GM21390 (cell line): ENCODE measurements at regions not wholly inside any gene's neighbourhood (a gene's known extent, or its start where the extent isn't known, plus 50 kb on each side); places are given as distances from the start of the nearest gene placed in this dataset.
"Not testable (repeated sequence)": the region's sequence is repeated elsewhere in the genome, so short reads cannot be mapped to it uniquely, and the experiment has no call there.

ENCODE experiments used
- ATAC-seq: cut with Tn5 transposase; IDR thresholded peaks from one replicate; pipeline ENCODE4 v1.9.1; 2021; ENCODE audit not compliant: unreplicated experiment

DNA sequence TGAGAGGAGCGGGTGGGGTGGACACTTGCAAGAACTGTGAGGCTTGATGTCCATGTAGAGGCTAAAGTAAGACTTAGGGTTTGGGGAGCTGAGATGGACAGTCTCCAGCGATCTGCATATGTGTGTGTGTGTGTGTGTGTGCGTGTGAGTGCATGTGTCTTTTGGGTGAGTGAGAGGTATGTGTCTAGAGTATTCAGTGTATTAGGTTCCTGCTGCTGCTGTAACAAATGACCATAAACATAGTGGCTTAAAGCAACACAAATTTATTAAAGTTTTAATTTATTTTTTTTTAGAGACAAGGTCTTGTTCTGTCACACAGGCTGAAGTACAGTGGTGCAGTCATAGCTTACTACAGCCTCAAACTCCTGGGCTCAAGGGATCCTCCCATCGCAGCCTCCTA lies 155.4 kb upstream of the SPRED2 start:
- no peak for ATAC-seq

DNA sequence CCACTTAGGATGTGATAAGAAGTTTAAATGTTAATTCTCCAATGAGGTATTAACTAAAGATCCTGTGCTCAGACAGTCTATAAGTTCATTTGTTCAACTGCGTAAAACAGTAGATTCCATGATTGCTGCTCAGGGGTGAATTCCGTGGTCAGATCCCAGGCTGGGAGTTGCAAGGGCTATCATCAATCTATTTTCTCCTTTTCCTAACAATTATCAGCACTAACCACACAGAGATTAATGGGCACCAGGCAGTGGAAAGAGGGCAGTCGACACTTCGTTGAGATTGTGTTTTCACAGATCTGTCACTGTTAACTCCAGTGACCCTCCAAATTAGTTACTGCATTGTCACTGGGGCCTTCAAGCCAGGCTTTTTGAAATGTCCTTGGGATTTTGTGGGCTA lies 154.1 kb upstream of the SPRED2 start:
- ATAC-seq = no peak

DNA sequence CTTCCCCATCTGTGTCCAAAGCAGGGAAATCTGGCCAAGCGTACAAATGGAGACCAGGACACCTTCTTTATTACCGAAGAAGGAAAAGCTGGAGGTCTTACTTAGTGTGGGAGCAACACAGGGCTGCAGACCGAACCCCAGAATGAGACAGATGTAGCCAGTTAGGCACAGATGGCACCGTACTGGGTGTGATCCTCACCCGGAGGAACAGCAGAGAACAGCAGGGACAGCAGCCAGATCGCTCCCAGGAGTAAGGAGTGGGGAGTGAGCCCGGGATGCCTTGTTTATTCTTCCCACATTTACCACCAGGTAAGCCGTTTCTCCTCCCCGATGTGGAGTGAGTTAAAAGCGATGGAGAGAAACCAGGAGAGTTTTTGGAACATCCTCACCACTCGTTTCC lies 150.7 kb upstream of the SPRED2 start:
- no peak for ATAC-seq

DNA sequence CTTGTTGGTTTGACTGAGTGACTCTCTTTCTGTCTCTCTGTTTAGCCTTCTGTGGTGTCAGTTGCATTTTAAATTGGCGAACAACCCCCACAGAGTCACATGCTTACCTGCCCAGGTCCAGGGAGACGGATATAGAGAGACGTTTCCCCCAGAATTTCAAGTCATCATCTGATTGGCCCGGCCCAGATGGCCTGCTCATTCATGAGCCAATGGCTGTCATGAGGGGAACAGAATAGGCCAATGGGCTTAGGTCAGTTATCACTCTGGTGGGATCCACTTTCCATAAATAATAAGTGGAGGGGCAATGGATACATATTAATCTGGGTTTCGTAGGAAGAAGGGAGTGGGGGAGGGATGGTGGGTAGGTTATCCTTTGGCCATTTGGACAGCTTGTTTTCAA lies 150.0 kb upstream of the SPRED2 start:
- no peak for ATAC-seq

DNA sequence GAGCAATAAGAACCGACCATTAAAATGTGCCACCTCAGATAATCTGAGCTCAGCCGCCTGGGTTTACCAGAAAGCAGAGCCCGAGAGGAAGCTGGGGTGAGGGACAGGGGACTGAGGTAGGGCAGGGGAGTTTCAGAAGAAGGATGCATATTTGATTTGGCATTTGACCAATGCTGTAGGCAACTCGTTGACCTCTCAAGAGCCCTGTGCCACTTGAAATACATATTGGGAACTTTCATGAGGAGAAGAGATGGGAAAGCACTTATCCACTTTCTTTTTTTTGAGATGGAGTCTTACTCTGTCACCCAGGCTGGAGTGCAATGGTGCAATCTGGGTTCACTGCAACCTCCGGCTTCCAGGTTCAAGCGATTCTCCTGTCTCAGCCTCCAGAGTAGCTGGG lies 148.4 kb upstream of the SPRED2 start:
- no peak for ATAC-seq

DNA sequence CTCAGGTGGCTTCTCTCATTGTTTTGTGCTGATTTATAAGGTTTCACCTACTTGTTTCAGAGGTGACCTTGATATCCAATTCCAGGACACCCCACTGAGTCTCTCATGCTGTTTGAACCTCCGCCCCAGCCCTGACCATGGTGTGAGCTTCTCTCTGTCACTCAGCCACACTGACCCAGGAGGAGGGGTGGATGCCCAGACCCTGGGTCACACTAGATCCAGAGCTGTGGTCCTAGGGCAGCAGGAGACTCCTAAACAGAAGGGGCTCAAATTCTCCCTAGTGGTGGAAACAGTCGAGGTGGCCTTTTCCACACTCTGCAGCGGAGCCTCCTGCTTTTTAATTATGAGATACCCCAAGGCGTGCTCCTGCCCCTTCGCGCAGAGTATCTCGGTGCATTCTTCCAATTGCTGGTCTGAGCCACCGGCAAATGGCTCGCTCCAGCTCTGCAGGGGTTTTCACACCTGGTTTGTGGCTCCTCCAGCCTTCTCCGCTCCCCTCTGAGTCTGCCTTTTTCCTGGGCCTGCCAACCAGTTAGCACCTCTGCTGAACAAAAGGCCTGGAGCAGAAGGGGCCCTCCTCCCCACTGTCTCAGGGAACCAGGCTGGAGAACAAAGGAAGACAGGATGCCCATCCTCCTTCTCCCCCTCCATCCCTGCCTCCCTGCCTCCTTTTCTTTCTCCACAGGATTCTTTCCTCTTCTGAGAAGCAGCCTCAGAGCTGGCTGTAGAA lies 147.3 kb upstream of the SPRED2 start:
- no peak for ATAC-seq

DNA sequence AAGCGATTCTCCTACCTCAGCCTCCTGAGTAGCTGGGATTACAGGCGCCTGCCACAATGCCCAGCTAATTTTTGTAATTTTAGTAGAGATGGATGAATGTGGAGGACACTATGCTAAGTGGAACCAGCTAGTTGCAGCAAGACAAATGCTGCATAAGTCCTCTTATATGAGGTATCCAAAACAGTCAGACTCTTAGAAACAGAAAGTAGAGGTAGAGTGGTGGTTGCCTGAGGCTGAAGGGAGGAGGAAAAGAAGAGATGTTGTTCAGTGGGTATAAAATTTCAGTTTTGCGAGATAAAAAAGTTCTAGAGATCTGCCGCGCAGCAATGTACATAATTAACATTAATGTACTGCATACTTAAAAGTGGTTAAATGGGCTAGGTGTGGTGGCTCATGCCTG lies 145.3 kb upstream of the SPRED2 start:
- ATAC-seq = no peak

DNA sequence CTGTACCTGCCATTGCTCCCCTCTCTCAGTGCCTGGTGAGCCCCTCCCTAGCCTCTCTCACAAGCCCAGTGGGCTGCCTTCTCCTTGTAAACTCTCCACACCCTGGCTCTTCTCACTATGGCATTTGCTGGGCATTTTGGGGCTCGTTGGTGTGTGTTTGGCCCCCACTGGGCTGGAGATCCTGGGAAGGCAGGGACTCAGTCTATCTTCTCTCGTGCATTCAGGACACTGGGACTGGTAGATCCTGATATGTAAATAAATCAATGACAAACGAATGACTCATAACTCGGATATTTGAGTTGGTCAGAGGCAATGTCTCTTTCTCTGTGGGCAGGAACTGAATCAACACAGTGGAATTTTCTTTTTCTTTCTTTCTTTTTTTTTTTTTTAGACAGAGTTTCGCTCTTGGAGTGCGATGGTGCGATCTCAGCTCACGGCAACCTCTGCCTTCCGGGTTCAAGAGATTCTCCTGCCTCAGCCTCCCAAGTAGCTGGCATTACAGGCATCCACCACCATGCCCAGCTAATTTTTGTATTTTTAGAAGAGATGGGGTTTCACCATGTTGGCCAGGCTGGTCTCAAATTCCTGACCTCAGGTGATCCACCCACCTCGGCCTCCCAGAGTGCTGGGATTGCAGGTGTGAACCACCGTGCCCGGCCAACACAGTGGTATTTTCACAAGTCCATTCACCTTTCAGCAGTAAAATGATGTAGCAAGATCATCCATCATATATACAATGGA lies 144.6 kb upstream of the SPRED2 start:
- ATAC-seq = no peak

DNA sequence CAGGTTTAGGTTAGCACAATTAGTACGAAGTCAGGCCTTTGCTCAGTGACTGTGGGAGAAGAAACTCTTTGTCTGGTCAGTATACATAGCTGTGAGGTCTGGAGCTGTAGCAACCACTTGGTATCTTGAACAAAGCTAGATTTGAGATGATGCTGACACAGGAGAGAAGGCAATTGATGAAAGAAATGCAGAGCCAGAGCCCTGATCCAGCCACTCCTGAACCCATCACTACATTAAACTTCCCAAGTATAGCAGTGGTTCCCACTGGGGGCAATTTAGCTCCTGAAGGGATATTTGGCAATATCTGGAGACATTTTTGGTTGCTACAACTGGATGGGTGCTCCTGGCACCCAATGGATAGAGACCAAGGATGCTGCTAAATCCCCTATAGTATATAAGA lies 143.9 kb upstream of the SPRED2 start:
- ATAC-seq = no peak

DNA sequence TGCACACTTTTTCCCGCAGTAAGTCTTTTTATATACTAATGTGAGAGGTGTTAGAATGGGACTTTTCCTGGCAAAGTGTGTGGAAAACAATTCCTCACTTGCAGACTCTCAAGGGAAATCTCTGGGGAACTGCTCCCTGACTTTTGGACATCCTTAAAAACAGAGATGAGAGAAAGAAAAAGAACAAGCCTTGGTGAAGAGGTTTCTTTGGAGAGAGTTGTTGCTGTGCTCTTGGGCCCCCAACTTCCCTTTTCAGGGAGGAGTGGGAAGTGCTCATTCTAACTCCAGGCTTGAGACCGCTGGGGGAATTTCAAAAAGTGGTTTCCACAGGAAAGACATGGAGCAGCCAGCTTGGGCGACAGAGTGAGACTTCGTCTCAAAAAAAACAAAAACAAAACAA lies 142.6 kb upstream of the SPRED2 start:
- ATAC-seq = no peak

DNA sequence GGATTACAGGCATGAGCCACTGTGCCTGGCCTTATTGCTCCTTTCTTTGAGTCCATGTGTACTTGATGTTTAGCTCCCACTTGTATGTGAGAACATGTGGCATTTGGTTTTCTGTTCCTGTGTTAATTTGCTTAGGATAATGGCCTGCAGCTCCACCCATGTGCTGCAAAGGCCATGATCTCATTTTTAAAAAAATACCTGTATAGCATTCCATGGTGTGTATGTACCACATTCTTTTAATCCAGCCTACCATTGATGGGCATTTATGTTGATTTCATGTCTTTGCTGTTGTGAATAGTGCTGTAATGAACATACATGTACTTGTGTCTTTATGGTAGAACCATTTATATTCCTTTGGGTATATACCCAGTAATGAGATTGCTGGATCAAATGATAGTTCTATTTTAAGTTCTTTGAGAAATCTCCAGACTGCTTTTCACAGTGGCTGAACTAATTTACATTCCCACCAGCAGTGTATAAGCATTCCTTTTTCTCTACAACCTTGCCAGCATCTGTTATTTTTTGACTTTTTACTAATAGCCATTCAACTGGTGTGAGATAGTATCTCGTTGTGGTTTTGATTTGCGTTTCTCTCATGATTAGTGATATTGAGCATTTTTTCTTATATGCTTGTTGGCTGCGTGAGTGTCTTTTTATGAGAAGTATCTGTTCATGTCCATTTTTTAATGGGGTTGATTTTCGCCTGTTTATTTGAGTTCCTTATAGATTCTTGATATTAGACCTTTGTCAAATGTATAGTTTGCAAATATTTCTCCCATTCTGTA lies 136.4 kb upstream of the SPRED2 start:
- not testable (repeated sequence) for ATAC-seq

DNA sequence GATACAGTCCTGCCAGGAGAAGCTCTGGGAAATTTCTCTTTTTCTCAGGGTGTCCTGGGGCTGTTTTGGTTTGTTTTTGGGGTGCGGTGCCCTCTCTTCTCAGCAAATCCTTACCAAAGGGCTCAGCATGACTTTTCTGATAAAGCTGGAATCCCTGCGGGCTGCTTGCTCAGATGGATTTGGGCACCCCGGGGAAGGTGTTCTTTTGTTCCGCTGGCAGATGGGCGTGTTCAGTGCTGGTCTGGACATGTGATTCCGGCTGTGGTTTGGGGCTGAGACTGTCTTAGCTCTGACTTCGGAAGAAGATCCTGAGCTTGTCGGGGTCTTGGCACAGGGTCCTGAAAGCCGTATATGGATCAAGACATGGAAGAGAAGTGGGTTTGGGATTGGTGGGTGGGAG lies 134.2 kb upstream of the SPRED2 start:
- ATAC-seq = no peak

DNA sequence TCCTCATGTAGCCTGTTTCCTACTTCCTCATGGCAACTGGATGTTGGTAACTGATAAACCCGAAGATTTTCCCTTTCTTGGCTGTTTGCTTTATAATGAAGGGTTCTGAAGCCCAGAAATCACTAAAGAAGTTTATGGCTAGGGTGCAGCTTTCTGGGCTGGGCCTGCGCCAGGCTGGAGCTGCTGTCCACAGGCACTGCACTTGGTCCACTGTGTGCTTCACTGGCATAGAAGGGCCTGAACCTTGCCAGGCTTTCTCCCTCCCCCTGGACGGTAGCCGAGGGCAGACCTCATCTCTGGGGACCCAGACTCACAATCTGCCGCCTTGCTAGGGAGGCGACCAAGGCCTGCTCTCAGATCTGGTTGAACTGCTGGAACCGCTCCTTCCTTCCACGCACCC lies 133.3 kb upstream of the SPRED2 start:
- no peak for ATAC-seq

DNA sequence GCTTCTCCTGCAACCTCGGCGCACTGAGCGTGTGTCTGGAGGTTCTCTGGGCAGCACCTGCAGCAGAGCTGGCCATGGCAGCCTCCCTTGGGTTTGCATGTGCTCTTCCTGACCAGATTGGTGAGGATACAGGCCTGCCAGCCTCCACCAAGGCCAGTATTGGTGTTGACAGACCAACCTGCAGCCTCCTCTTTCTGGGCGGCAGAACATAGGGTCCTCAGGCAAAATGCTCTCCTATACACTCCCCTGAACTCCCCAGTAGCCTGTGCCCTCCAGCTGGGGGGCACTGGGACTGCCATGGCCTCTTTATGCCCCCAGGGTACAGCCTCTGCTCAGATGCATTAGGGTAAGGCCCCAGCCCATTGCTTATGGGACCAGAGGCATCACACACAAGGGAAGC lies 131.9 kb upstream of the SPRED2 start:
- no peak for ATAC-seq

DNA sequence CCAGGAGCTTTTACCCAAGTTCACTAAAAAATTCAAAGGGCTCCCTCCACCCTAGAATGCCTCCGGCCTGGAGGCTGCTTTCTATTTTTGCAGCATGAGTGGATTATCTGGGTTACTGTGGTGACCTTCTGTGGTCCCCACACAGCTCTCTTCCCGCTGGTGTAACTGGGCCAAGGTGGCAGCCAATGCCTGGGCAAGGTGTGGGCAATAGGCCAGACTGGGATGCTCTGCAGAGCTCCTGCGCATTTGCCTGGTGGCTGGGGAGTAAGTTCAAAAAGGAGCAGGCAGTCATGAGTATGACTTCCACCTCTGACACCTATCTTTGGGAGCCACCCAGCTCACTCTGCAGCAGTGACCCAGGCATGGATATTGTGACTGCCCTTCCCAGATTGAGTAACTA lies 130.5 kb upstream of the SPRED2 start:
- no peak for ATAC-seq

DNA sequence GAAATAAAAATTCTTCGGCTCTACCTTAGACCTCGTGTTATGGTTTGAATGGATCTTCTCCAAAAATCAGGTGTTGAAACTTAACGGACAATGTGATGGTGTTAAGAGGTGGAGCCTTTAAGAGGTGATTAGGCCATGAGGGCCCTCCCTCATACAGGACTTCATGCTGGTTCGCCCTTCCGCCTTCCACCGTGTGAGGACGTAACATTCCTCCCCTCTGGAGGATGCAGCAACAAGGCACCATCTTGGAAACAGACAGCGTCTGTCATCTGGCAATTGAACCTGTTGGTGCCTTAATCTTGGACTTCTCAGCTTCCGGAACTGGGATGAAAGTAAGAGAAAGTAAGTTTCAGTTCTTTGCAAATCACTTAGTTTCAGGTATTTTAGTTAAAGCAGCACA lies 126.3 kb upstream of the SPRED2 start:
- ATAC-seq = no peak

DNA sequence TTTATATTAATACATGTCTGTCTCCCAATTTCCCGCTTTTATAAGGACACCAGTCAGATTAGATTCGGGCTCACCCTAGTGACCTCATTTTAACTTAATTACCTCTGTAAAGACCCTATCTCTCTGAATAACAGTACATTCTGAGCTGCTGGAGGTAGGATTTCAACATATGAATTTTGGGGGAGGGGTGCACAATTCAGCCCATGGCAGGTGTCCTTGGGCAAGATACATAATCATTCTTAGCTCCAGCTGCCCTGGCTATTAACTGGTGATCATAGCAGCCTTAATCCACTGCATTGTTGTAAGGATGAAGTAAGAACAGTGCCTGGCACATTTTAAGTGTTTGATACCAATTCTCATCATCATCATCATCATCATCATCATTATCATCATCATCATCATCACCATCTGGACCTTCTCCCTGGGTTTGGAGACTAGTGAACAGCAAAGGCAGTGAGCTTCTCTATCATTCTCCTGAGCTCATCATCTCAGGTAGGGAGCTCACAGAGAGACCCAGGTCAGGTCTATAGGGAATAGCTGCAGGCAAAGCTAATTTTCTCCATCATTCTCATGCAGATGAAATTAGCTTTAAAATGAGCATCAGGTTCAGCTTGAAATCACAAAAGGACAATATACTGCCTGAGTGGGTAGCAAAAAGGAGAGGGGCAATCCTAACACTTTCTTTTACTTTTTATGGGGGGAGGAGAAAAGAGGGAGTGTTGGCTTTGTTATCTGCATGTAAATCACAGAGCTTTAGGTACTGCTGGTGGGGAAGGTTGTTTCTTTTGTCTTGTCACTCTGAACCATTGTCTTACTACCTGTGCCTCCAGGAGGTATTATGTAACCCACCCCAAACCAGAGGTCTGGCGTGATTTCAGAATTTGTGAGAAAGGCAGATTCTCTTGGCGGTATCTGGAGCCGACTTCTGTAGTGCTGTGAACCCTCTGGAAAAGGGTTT lies 125.5 kb upstream of the SPRED2 start:
- ATAC-seq = no peak

DNA sequence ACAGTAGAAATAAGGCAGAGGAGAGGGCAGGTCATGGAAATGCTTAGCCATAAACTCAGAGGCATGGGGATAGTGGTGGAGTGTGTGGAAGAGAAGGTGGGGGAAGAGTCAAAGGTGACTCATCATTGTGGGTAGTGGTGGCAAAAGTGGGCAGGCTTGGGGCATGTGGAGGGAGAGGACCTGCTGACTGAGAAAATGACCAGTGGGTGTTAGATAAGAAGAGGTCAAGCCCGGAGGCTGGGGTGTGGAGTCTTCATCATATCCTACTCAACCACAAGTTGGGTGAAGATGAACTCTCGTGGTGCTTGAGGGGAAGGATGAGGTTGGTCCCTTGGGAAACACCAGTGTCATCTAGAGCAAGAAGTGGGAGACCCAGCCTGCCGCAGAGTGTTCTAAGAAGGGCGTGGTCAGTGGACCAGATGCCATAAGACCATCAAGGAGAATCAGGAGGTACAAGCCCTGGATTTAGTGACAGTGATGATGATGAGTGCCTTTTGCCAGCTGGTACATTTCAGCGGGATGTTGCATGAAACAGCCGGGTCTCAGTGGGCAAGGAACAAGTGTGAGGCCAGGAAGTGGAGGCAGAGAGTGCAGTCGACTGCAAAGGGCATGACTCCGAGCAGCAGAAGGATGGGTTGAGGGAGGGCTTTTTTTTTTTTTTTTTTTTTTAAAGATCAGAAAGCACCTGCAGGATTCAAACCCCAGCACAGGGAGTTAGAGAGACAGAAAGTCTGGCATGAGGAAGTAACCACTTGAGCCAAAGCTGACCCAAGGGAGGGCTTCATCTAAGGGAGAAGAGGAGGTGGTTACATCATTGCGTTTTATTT lies 122.6 kb upstream of the SPRED2 start:
- peak; percentile 42 for ATAC-seq

DNA sequence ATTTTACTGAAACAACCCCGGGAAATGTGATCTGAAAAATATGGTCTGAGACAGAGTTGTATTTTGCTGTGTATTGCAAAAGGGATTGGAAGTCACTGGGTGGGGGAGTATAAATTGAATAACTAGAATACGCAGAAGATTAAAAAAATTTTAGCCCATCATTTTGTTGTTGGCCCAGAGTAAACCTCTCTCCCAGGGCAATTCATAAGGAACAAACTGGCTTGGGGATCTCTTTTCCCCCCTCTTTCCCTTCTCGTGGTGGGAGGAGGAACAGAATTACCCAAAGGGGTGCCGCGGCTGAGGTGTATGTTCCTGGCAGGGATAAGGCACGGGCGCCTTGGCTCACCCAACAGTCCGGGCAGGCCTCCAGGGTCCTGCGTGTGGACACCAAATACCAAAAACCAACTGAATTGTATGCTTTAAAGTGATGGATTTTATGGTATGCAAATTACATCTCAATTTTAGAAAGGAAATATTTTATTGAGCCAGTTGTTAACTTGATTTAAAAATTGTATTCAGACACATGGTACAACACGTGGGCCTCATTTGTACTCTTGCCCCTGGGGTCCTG lies 121.2 kb upstream of the SPRED2 start:
- no peak for ATAC-seq

DNA sequence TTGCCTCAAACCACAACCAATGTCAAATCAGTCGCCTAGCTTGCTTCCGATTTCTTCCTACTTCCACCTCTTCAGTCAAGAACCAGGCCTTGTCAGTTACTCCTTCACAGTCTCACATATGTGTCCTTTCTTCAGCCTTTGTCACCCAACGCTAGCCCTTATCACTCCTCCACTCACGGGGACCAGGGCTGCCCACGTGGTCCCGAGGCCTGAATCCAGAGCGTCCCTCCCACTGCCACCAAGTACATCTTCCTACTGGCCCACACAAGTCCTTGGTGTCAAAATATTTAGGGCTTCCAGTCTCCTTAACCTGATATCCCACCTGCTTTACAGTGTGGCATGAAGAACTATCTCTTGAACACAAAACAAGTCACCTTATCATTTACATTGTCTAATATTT lies 119.1 kb upstream of the SPRED2 start:
- ATAC-seq = no peak
